ENCODE measurements at regions not wholly inside any gene's neighbourhood (a gene's known extent, or its start where the extent isn't known, plus 50 kb on each side); places are given as distances from the start of the nearest gene placed in this dataset.

GRCh38 chr2:125167152-125167551 is 1142.1 kb downstream of the CNTNAP5 start:
- DNase-seq (ENCODE audit: low read depth, low spot score), result no peak
- H3K27me3 ChIP-seq (ENCODE audit: control insufficient read depth, insufficient read depth, low read length), result no peaks in the 10 kb centered on the region
- no peak for TF ChIP-seq CTCF (IDR thresholded peaks at IDR 0.05; ENCODE audit: low read depth, low read length)
- ChIA-PET CTCF (no interaction called here), POLR2A (no interaction called here)
- H3K27ac ChIP-seq (ENCODE audit: low read depth, low read length), result no peak overlapping the region
- H3K4me3 ChIP-seq (ENCODE audit: low read depth, low read length), result no peak overlapping the region
- H3K9me3 ChIP-seq (ENCODE audit: control insufficient read depth, insufficient read depth, low read length), result no peaks in the 10 kb centered on the region

GRCh38 chr2:125167820-125168219 is 1142.7 kb downstream of the CNTNAP5 start:
- POLR2A ChIA-PET, result no interaction called here
- CTCF ChIA-PET, result no interaction called here
- DNase-seq (ENCODE audit: low read depth, low spot score), result peak; percentile 23

GRCh38 chr2:125168442-125168841 is 1143.4 kb downstream of the CNTNAP5 start:
- ChIA-PET POLR2A (no interaction called here), CTCF (no interaction called here)
- Histone ChIP-seq H3K9me3 (ENCODE audit: control insufficient read depth, insufficient read depth, low read length) (no peaks in the 10 kb centered on the region), H3K27me3 (ENCODE audit: control insufficient read depth, insufficient read depth, low read length) (no peaks in the 10 kb centered on the region), H3K27ac (ENCODE audit: low read depth, low read length) (peak overlapping the region; percentile 68), H3K4me3 (ENCODE audit: low read depth, low read length) (no peak overlapping the region)
- DNase-seq (ENCODE audit: low read depth, low spot score), result no peak
- TF ChIP-seq CTCF (IDR thresholded peaks at IDR 0.05; ENCODE audit: low read depth, low read length), result no peak

More at GRCh38 chr2:125167820-125168219, 1142.7 kb downstream of the CNTNAP5 start:
- TF ChIP-seq CTCF (IDR thresholded peaks at IDR 0.05; ENCODE audit: low read depth, low read length), result no peak
- Histone ChIP-seq H3K27me3 (ENCODE audit: control insufficient read depth, insufficient read depth, low read length) (no peaks in the 10 kb centered on the region), H3K9me3 (ENCODE audit: control insufficient read depth, insufficient read depth, low read length) (no peaks in the 10 kb centered on the region), H3K27ac (ENCODE audit: low read depth, low read length) (peak overlapping the region; percentile 68), H3K4me3 (ENCODE audit: low read depth, low read length) (no peak overlapping the region)

- H3K27ac ChIP-seq (ENCODE audit: low read depth, low read length), result no peak overlapping the region
- no peak for DNase-seq (ENCODE audit: low read depth, low spot score)
- H3K4me3 ChIP-seq (ENCODE audit: low read depth, low read length), result no peak overlapping the region
- no peak for TF ChIP-seq CTCF (IDR thresholded peaks at IDR 0.05; ENCODE audit: low read depth, low read length)
- ChIA-PET CTCF (no interaction called here), POLR2A (no interaction called here)
- H3K9me3 ChIP-seq (ENCODE audit: control insufficient read depth, insufficient read depth, low read length), result no peaks in the 10 kb centered on the region
- H3K27me3 ChIP-seq (ENCODE audit: control insufficient read depth, insufficient read depth, low read length), result no peaks in the 10 kb centered on the region
Observed at GRCh38 chr2:125169022-125169763, 1144.1 kb downstream of the CNTNAP5 start.

- Histone ChIP-seq H3K27ac (ENCODE audit: low read depth, low read length) (no peak overlapping the region), H3K4me3 (ENCODE audit: low read depth, low read length) (no peak overlapping the region), H3K27me3 (ENCODE audit: control insufficient read depth, insufficient read depth, low read length) (no peaks in the 10 kb centered on the region), H3K9me3 (ENCODE audit: control insufficient read depth, insufficient read depth, low read length) (no peaks in the 10 kb centered on the region)
- ChIA-PET POLR2A (no interaction called here), CTCF (no interaction called here)
- no peak for TF ChIP-seq CTCF (IDR thresholded peaks at IDR 0.05; ENCODE audit: low read depth, low read length)
- DNase-seq (ENCODE audit: low read depth, low spot score), result no peak
Observed at GRCh38 chr2:125169764-125170146, 1144.7 kb downstream of the CNTNAP5 start.
